ENCODE measurements at regions not wholly inside any gene's neighbourhood (a gene's known extent, or its start where the extent isn't known, plus 50 kb on each side); places are given as distances from the start of the nearest gene placed in this dataset.

DNA sequence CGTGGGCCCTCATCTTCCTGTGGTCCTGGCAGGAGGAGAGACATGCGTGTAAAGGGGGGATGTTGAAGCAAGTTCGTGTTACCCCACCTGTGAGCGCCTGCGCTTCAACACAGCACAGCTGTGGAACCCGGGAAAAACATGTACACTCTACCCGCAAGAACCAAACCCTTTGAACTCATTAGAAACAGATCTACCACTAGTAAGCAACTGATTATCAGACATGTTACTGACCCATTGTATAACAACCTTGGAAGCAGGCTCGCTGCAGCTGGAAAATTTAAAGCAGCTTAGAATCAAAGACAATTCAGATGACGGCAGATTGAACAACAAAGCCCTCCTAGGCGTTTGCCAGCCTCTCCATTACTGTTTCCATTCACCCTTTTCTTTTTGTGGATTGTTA lies 771.7 kb upstream of the SALL3 start:
- DNase-seq (ENCODE audit: extremely low spot score): no peak
- CTCF ChIA-PET: no interaction called here
- POLR2A ChIA-PET: no interaction called here
- TF ChIP-seq, protein P1, sequence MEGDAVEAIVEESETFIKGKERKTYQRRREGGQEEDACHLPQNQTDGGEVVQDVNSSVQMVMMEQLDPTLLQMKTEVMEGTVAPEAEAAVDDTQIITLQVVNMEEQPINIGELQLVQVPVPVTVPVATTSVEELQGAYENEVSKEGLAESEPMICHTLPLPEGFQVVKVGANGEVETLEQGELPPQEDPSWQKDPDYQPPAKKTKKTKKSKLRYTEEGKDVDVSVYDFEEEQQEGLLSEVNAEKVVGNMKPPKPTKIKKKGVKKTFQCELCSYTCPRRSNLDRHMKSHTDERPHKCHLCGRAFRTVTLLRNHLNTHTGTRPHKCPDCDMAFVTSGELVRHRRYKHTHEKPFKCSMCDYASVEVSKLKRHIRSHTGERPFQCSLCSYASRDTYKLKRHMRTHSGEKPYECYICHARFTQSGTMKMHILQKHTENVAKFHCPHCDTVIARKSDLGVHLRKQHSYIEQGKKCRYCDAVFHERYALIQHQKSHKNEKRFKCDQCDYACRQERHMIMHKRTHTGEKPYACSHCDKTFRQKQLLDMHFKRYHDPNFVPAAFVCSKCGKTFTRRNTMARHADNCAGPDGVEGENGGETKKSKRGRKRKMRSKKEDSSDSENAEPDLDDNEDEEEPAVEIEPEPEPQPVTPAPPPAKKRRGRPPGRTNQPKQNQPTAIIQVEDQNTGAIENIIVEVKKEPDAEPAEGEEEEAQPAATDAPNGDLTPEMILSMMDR (IDR thresholded peaks at IDR 0.05; ENCODE audit: control extremely low read depth, extremely low read depth, low read depth, missing control alignments): no peak

DNA sequence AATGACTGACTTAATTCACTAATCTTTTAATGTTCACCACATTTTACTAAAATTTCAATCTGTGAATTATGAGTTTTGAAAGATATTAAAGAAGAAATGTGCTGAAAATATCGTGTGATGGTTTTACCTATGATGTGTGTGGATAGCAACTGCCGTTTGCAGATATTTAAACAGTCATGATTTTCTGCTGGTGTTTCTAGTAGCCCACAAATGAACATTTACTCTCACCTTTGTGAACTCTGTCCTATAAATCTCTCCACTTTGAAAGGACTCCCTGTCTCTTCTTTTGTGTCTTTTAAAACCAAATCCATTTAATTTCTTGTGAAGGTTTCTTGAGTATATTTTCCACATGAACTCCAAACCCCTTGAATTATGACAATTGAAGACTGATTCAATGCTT lies 771.2 kb upstream of the SALL3 start:
- ChIA-PET POLR2A (no interaction called here), CTCF (interaction anchor here (0.6 kb wide), 1 partner anchor 9 kb away, joined by 3 read pairs; no protein-coding TSS in a partner anchor)
- no peak for DNase-seq (ENCODE audit: extremely low spot score)
- TF ChIP-seq, protein P1 (IDR thresholded peaks at IDR 0.05; ENCODE audit: control extremely low read depth, extremely low read depth, low read depth, missing control alignments): no peak

DNA sequence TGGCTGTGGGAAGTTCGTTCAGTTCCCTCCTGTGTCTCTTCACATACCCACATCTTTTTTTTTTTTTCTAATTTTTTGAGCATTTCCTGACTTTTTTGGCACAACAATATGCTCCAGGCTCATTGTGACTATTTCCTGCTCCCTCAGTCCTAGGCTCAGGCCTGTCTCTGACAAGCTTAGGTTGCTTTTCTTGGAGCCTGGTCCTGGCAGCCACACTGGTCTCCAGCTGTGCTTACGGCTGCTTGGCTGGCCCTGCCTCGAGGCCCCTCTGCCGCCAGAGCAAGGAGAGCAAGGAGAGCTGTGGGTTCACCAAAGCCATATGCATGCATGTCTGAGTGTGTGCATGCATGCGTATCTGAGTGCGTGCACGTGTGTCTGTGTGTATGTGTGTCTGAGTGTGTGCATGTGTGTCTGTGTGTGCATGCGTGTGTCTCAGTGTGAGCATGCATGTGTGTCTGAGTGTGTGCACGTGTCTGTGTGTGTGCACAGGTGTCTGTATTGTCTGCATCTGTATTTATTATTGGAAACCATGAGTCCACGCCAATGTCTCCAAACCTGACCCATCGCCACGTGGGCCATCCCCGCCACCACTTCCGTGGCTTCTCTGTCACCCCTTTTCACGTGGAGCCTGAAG lies 766.1 kb upstream of the SALL3 start:
- CTCF ChIA-PET: no interaction called here
- TF ChIP-seq, protein P1 (IDR thresholded peaks at IDR 0.05; ENCODE audit: control extremely low read depth, extremely low read depth, low read depth, missing control alignments): no peak
- POLR2A ChIA-PET: no interaction called here
- no peak for DNase-seq (ENCODE audit: extremely low spot score)

DNA sequence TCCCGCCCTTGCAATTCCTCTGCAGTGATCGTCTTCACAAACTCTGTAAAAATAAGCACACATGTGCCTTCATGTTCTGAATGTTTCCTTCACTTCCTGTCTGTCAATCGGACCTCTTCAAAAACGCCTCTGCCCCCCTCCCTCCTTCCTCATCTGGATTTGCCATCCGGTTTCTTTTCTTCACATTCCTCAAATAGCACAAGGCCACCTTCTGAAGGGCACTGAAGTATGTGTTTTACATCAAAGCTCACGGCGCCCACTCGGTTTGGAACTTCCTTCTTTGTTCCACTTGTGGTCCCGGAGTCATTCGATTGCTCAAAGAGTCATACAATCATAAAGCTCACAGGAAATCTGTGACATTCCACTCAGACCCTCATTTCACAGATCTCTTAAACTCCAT lies 758.1 kb upstream of the SALL3 start:
- no peak for DNase-seq (ENCODE audit: extremely low spot score)
- ChIA-PET CTCF (no interaction called here), POLR2A (no interaction called here)
- TF ChIP-seq, protein P1 (IDR thresholded peaks at IDR 0.05; ENCODE audit: control extremely low read depth, extremely low read depth, low read depth, missing control alignments): no peak

DNA sequence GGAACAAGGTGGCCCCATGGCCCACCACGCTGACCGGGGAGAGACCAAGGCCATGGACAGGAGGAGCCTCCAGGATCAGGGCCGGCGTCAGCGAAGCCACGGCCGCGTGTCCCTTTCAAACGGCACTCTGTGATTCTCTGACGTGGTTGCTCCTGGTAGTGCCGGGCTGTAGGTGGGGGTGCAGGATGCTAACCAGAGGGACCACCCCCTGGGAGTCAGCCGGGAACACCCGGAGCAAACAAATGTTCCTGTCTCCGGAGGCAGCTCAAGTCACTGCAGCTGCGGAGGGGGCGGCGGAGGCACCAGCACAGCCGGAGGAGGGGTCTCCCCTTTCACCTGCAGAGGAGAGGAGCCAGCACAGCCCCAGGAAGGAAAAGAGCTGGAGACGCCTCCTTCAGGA lies 750.6 kb upstream of the SALL3 start:
- ChIA-PET POLR2A (no interaction called here), CTCF (interaction anchor here (1.1 kb wide), 1 partner anchor 41 kb away, joined by 3 read pairs; no protein-coding TSS in a partner anchor)
- TF ChIP-seq, protein P1 (IDR thresholded peaks at IDR 0.05; ENCODE audit: control extremely low read depth, extremely low read depth, low read depth, missing control alignments): no peak
- no peak for DNase-seq (ENCODE audit: extremely low spot score)

DNA sequence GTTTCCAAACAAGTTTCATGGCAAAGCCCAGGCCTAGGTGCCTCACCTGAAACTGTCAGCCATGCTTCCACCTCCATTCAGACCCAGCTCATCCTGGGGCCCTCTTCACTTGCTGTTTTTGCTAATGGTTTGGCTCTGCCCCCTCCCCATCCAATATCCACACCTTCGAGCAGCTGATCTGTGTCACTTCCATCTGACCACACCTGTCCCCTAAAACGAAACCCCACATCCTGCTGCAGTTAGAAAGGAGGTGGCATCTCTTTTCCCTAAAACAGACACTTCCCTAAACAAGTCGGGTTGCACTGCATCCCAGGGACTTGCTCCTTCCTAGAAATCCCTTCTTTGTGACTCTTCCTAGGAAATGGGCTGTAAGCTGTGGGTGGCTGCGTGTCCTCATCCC lies 748.7 kb upstream of the SALL3 start:
- CTCF ChIA-PET: no interaction called here
- DNase-seq (ENCODE audit: extremely low spot score): no peak
- TF ChIP-seq, protein P1 (IDR thresholded peaks at IDR 0.05; ENCODE audit: control extremely low read depth, extremely low read depth, low read depth, missing control alignments): no peak
- POLR2A ChIA-PET: no interaction called here

Data from GM10248 (cell line).